ENCODE measurements at regions not wholly inside any gene's neighbourhood (a gene's known extent, or its start where the extent isn't known, plus 50 kb on each side); places are given as distances from the start of the nearest gene placed in this dataset.
A peak's percentile ranks its signal among the peaks of the same experiment; 100 is the strongest.
"Not testable (repeated sequence)": the region's sequence is repeated elsewhere in the genome, so short reads cannot be mapped to it uniquely, and the experiment has no call there.

- DNase-seq; in situ Hi-C loops (cut with HindIII; ENCODE audit: low pct_ligation_motif_present, low sequenced_read_pairs); H3K27me3 ChIP-seq (replicated peaks); H3K27ac ChIP-seq; H3K36me3 ChIP-seq (replicated peaks); H3K4me3 ChIP-seq (ENCODE audit: low read depth, low read length): not testable (repeated sequence)
Observed at GRCh38 chrX:132302687-132303086, 83.4 kb upstream of the RAP2C start.

GRCh38 chrX:132294776-132295495, 75.7 kb upstream of the RAP2C start:
- no peak for TF ChIP-seq CTCF (IDR thresholded peaks at IDR 0.05; ENCODE audit: low read depth, low read length, missing control alignments)
- Histone ChIP-seq H3K27me3 (replicated peaks) (no peaks in the 10 kb centered on the region), H3K36me3 (replicated peaks) (no peaks in the 10 kb centered on the region), H3K27ac (no peak overlapping the region), H3K4me3 (ENCODE audit: low read depth, low read length) (no peak overlapping the region)
- DNase-seq, result no peak
- in situ Hi-C loops (cut with HindIII; ENCODE audit: low pct_ligation_motif_present, low sequenced_read_pairs), result no loop called here

GRCh38 chrX:132294192-132294591, 74.9 kb upstream of the RAP2C start:
- TF ChIP-seq CTCF (IDR thresholded peaks at IDR 0.05; ENCODE audit: low read depth, low read length, missing control alignments), result no peak
- Histone ChIP-seq H3K4me3 (ENCODE audit: low read depth, low read length) (no peak overlapping the region), H3K36me3 (replicated peaks) (no peaks in the 10 kb centered on the region), H3K27me3 (replicated peaks) (no peaks in the 10 kb centered on the region), H3K27ac (no peak overlapping the region)
- no peak for DNase-seq
- in situ Hi-C loops (cut with HindIII; ENCODE audit: low pct_ligation_motif_present, low sequenced_read_pairs), result no loop called here

GRCh38 chrX:132292793-132293192, 73.5 kb upstream of the RAP2C start:
- H3K27ac ChIP-seq, result no peak overlapping the region
- peak; percentile 67 for TF ChIP-seq CTCF (IDR thresholded peaks at IDR 0.05; ENCODE audit: low read depth, low read length, missing control alignments)
- no peaks in the 10 kb centered on the region for H3K36me3 ChIP-seq (replicated peaks)
- H3K4me3 ChIP-seq (ENCODE audit: low read depth, low read length), result no peak overlapping the region
- no peaks in the 10 kb centered on the region for H3K27me3 ChIP-seq (replicated peaks)
- peak; percentile 28 for DNase-seq
- in situ Hi-C loops (cut with HindIII; ENCODE audit: low pct_ligation_motif_present, low sequenced_read_pairs), result no loop called here

GRCh38 chrX:132277953-132278614, 58.8 kb upstream of the RAP2C start:
- in situ Hi-C loops (cut with HindIII; ENCODE audit: low pct_ligation_motif_present, low sequenced_read_pairs), result no loop called here

More at GRCh38 chrX:132277953-132278614, 58.8 kb upstream of the RAP2C start:
- H3K27ac ChIP-seq, result no peak overlapping the region
- no peaks in the 10 kb centered on the region for H3K27me3 ChIP-seq (replicated peaks)
- TF ChIP-seq CTCF (IDR thresholded peaks at IDR 0.05; ENCODE audit: low read depth, low read length, missing control alignments), result no peak
- no peak overlapping the region for H3K4me3 ChIP-seq (ENCODE audit: low read depth, low read length)
- H3K36me3 ChIP-seq (replicated peaks), result no peaks in the 10 kb centered on the region
- no peak for DNase-seq
